ENCODE measurements at regions not wholly inside any gene's neighbourhood (a gene's known extent, or its start where the extent isn't known, plus 50 kb on each side); places are given as distances from the start of the nearest gene placed in this dataset.

- no peaks in the 10 kb centered on the region for H4K20me1 ChIP-seq (replicated peaks; ENCODE audit: control insufficient read depth, insufficient read depth, low read length)
- no peak overlapping the region for H3K27ac ChIP-seq (ENCODE audit: extremely low read depth, low read depth, low read length)
- ChIA-PET CTCF (ENCODE audit: low intra/inter-chr PET ratio) (no interaction called here), POLR2A (no interaction called here)
- H2AFZ ChIP-seq (ENCODE audit: low read depth, low read length), result no peak overlapping the region
- no peak overlapping the region for H3K4me3 ChIP-seq
- no peak overlapping the region for H3K4me2 ChIP-seq (ENCODE audit: insufficient read depth, low read length)
- ATAC-seq (no peak), FAIRE-seq (no peak), DNase-seq (ENCODE audit: extremely low read depth in 1 of 4, low spot score in 3 of 4) (no peak)
- BruUV-seq (replicated peaks), result no TSS peak
- no peaks in the 10 kb centered on the region for H3K4me1 ChIP-seq (replicated peaks in 1 of 2; ENCODE audit: control insufficient read depth in 2 of 2, insufficient read depth in 2 of 2, low read length in 2 of 2)
- no peak overlapping the region for H3K9ac ChIP-seq (ENCODE audit: insufficient read depth in 1 of 2, low read depth in 2 of 2, low read length in 2 of 2)
- no peaks in the 10 kb centered on the region for H3K9me3 ChIP-seq (replicated peaks; ENCODE audit: control insufficient read depth, insufficient read depth, low read depth, low read length)
- intact Hi-C loops (cut with micrococcal nuclease), result loop anchor here (10.0 kb wide), 1 partner anchor 1128 kb away; no protein-coding TSS in a partner anchor
- H3K9me1 ChIP-seq (ENCODE audit: control insufficient read depth, insufficient read depth, low read length), result no peaks in the 10 kb centered on the region
- in situ Hi-C loops (cut with MboI), result no loop called here
- H3K79me2 ChIP-seq (ENCODE audit: control insufficient read depth, insufficient read depth, low read length), result no peaks in the 10 kb centered on the region
- no peaks in the 10 kb centered on the region for H3K36me3 ChIP-seq (ENCODE audit: control insufficient read depth, insufficient read depth, low read length)
- no peaks in the 10 kb centered on the region for H3K27me3 ChIP-seq (ENCODE audit: control insufficient read depth in 2 of 2, insufficient read depth in 2 of 2, low read length in 2 of 2)
- TF ChIP-seq POLR2G (IDR thresholded peaks at IDR 0.05; ENCODE audit: low read depth, low read length) (no peak), ZNF347 (CRISPR knock-in tag; IDR thresholded peaks at IDR 0.05; ENCODE audit: low read depth) (no peak), ZBTB12 (CRISPR knock-in tag; IDR thresholded peaks at IDR 0.05) (no peak), FOXJ2 (tag; IDR thresholded peaks at IDR 0.05) (no peak), HLTF (IDR thresholded peaks at IDR 0.05) (no peak), ATF6 (CRISPR knock-in tag; IDR thresholded peaks at IDR 0.05) (no peak), ATF2 (CRISPR knock-in tag; IDR thresholded peaks at IDR 0.05) (no peak), CREB1 (IDR thresholded peaks at IDR 0.05) (no peak), CREB1 (CRISPR knock-in tag; IDR thresholded peaks at IDR 0.05) (no peak), HMGXB4 (CRISPR knock-in tag; IDR thresholded peaks at IDR 0.05) (no peak), ELF2 (CRISPR knock-in tag; IDR thresholded peaks at IDR 0.05) (no peak), TAF15 (IDR thresholded peaks at IDR 0.05; ENCODE audit: low read depth, low read length) (no peak), THRB (CRISPR knock-in tag; conservative IDR thresholded peaks at IDR 0.05) (no peak), ZBTB1 (CRISPR knock-in tag; IDR thresholded peaks at IDR 0.05; ENCODE audit: borderline replicate concordance, low read depth) (no peak), ZNF134 (CRISPR knock-in tag; conservative IDR thresholded peaks at IDR 0.05) (no peak), E2F5 (CRISPR knock-in tag; IDR thresholded peaks at IDR 0.05) (no peak)
Measured at GRCh38 chr4:89166971-89167475, 55.7 kb downstream of the TIGD2 start.

Measured in K562 (cell line).